GM11168 (cell line): ENCODE measurements at regions not wholly inside any gene's neighbourhood (a gene's known extent, or its start where the extent isn't known, plus 50 kb on each side); places are given as distances from the start of the nearest gene placed in this dataset.

Experiments
- in situ Hi-C: fragments of 300-500 bp; cut with MboI; formaldehyde crosslinking; loops from one replicate; pipeline ENCODE4 v1.12.0; 2022; ENCODE audit warnings: low sequenced_read_pairs; ENCODE audit not compliant: unreplicated experiment

GRCh38 chr5:158283397-158283796 lies 424.5 kb upstream of the CLINT1 start:
- in situ Hi-C loops = no loop called here

GRCh38 chr5:158278216-158278925 lies 419.4 kb upstream of the CLINT1 start:
- in situ Hi-C loops = no loop called here

- in situ Hi-C loops = no loop called here
Observed at GRCh38 chr5:158277276-158277675, 418.3 kb upstream of the CLINT1 start.

GRCh38 chr5:158276692-158277091 lies 417.7 kb upstream of the CLINT1 start:
- in situ Hi-C loops = no loop called here

- in situ Hi-C loops = no loop called here
Observed at GRCh38 chr5:158275511-158275910, 416.6 kb upstream of the CLINT1 start.

GRCh38 chr5:158273035-158273434 lies 414.1 kb upstream of the CLINT1 start:
- in situ Hi-C loops = no loop called here

GRCh38 chr5:158272409-158272808 lies 413.5 kb upstream of the CLINT1 start:
- in situ Hi-C loops = no loop called here

GRCh38 chr5:158270996-158271554 lies 412.1 kb upstream of the CLINT1 start:
- in situ Hi-C loops = no loop called here

GRCh38 chr5:158268286-158268685 lies 409.3 kb upstream of the CLINT1 start:
- in situ Hi-C loops = no loop called here

- in situ Hi-C loops = no loop called here
Observed at GRCh38 chr5:158267228-158267627, 408.3 kb upstream of the CLINT1 start.

GRCh38 chr5:158265931-158266700 lies 407.2 kb upstream of the CLINT1 start:
- in situ Hi-C loops = no loop called here

GRCh38 chr5:158265346-158265745 lies 406.4 kb upstream of the CLINT1 start:
- in situ Hi-C loops = no loop called here

GRCh38 chr5:158264264-158264663 lies 405.3 kb upstream of the CLINT1 start:
- in situ Hi-C loops = no loop called here

GRCh38 chr5:158261674-158262367 lies 402.9 kb upstream of the CLINT1 start:
- in situ Hi-C loops = no loop called here

- in situ Hi-C loops = no loop called here
Observed at GRCh38 chr5:158256096-158256495, 397.2 kb upstream of the CLINT1 start.

- in situ Hi-C loops = no loop called here
Observed at GRCh38 chr5:158255609-158256008, 396.7 kb upstream of the CLINT1 start.

- in situ Hi-C loops = no loop called here
Observed at GRCh38 chr5:158246661-158247060, 387.7 kb upstream of the CLINT1 start.

- in situ Hi-C loops = no loop called here
Observed at GRCh38 chr5:158245513-158245912, 386.6 kb upstream of the CLINT1 start.

- in situ Hi-C loops = no loop called here
Observed at GRCh38 chr5:158244882-158245281, 385.9 kb upstream of the CLINT1 start.

GRCh38 chr5:158236511-158237335 lies 377.8 kb upstream of the CLINT1 start:
- in situ Hi-C loops = no loop called here
